Fibroblast of the aortic adventitia (primary cell): ENCODE measurements at regions not wholly inside any gene's neighbourhood (a gene's known extent, or its start where the extent isn't known, plus 50 kb on each side); places are given as distances from the start of the nearest gene placed in this dataset.
A peak's percentile ranks its signal among the peaks of the same experiment; 100 is the strongest.
"Not testable (repeated sequence)": the region's sequence is repeated elsewhere in the genome, so short reads cannot be mapped to it uniquely, and the experiment has no call there.

ENCODE experiments used
- DNase-seq: peaks from one replicate; pipeline ENCODE4 v3.0.0-alpha.2; 2010; ENCODE audit warnings: low read depth
- H3K4me3 ChIP-seq: 2 replicates; pipeline ENCODE4 v1.5.1; 2011; ENCODE audit warnings: low read depth, mild to moderate bottlenecking, control low read depth, low read length, moderate library complexity
- CTCF ChIP-seq: IDR thresholded peaks from 2 replicates; pipeline ENCODE4 v1.5.1; 2011; ENCODE audit warnings: mild to moderate bottlenecking, low read length, control low read depth, inconsistent platforms; ENCODE audit not compliant: insufficient read depth

GRCh38 chr1:208728815-208729214, 484.6 kb upstream of the PLXNA2 start:
- no peak for DNase-seq
- no peak overlapping the region for H3K4me3 ChIP-seq
- no peak for TF ChIP-seq CTCF

DNA sequence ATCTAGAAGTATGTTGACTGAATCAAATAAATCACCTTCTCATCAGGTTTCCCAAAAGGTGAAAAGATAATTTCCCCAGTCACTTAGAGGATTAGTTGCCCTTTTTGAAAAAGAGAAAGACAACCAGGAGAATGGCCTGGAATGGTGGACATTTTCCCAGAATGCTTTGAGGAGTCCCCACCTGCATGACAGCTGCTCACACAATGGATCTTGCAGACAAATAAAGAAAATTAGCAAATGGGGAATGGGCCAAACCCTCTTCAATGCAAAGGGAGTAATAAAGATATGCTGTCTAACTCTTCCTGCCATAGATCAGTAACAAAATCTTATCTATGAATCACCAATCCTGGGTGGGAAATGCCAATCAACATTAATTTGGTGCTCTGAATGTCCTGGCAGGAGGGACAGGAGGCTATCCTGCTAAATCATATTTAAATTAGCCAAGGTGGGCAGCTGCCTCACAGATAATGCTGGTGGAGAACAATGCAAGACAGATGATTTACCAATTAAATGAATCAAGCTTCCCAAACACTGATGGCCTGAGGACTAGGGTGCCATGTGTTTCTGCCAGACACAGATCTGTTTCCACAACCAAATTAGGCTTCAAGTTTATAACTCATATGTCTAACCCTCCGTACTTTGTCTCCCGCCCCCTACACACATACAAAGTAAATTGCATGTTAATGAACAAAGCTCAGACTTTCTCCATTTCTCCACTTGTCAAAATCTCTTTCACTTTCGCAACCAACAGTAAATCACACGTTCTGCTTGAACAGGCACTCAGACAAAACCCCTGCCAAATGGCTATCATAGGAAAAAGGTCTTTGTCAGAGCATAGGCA, 488.0 kb upstream of the PLXNA2 start:
- TF ChIP-seq CTCF, result no peak
- no peak overlapping the region for H3K4me3 ChIP-seq
- DNase-seq, result peak; percentile 2

DNA sequence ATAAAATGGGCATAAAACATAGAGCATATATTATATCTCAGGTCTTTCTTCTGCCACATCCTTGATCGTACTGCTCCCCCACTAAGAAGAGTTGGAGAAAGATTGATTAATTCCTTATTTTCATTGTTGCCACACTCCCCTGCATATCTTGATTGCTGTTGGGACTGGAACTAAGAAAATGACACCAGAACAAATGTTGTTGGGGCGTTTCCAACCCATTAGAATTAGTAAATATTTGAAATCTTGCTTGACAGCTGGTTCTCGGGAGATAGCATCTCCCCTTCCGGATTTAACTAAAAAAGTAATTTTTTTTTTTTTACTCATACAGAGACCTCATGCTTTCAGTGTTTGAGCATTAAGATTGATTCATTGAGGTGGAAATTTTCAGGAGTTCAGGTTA, 493.0 kb upstream of the PLXNA2 start:
- DNase-seq, result no peak
- no peak overlapping the region for H3K4me3 ChIP-seq
- no peak for TF ChIP-seq CTCF

DNA sequence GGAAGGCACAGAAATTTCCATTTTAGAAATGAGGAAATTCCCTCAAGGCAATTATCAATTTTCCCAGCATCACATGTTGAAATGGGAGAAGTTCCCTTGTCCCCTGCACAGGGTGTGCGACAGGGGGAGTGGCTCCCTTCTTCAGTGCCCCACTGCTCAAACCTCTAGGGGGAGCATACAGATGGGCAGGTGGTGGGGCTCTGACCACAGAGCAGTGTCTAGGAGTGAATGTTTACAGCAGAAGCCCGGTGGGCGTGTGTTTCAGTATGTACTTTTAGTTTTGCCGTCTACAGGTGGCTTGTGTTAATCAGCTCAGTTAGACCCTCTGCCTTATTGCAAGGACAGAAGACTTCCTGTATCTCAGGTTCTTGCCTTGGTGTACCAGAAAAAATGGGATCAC, 493.7 kb upstream of the PLXNA2 start:
- no peak for DNase-seq
- TF ChIP-seq CTCF, result no peak
- H3K4me3 ChIP-seq, result no peak overlapping the region

DNA sequence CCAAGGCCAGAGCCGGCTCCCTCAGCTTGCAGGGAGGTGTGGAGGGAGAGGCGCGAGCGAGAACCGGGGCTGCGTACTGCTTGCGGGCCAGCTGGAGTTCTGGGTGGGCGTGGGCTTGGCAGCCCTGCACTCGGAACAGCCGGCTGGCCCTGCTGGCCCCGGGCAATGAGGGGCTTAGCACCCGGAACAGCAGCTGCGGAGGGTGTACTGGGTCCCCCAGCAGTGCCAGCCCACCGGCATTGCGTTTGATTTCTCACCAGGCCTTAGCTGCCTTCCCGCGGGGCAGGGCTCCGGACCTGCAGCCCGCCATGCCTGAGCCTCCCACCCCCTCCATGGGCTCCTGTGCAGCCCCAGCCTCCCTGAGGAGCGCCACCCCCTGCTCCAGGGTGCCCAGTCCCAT, 495.5 kb upstream of the PLXNA2 start:
- not testable (repeated sequence) for H3K4me3 ChIP-seq, DNase-seq

- no peak overlapping the region for H3K4me3 ChIP-seq
- DNase-seq, result no peak
- TF ChIP-seq CTCF, result no peak
These were observed 497.1 kb upstream of the PLXNA2 start for GRCh38 chr1:208741296-208741695.

DNA sequence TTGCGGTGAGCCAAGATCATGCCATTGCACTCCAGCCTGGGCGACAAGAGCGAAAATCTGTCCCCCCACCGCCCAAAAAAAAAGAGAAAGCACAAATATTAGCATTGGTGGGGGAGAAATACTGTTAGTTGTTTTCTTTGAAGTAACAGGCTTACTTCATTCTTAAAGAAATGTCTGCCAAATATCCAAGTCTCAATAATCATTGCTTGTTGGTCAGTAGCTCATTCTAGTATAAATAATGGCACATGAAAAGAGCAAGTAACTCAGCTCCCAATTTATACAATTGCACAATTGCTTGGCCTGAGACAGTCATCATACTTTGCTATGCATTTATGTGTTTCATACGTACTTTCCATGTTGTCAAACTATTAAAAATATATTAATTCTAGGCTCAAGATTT, 499.2 kb upstream of the PLXNA2 start:
- TF ChIP-seq CTCF, result no peak
- no peak overlapping the region for H3K4me3 ChIP-seq
- DNase-seq, result no peak
